ENCODE measurements at regions not wholly inside any gene's neighbourhood (a gene's known extent, or its start where the extent isn't known, plus 50 kb on each side); places are given as distances from the start of the nearest gene placed in this dataset.
"Not testable (repeated sequence)": the region's sequence is repeated elsewhere in the genome, so short reads cannot be mapped to it uniquely, and the experiment has no call there.

DNA sequence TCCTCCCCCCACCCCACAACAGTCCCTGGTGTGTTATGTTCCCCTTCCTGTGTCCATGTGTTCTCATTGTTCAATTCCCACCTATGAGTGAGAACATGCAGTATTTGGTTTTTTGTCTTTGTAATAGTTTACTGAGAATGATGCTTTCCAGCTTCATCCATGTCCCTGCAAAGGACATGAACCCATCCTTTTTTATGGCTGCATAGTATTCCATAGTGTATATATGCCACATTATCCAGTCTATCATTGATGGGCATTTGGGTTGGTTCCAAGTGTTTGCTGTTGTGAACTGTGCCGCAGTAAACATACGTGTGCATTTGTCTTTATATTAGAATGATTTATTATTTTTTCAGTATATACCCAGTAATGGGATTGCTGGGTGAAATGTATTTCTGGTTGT is 104.0 kb downstream of the CCDC74A start:
- TF ChIP-seq, protein P1, sequence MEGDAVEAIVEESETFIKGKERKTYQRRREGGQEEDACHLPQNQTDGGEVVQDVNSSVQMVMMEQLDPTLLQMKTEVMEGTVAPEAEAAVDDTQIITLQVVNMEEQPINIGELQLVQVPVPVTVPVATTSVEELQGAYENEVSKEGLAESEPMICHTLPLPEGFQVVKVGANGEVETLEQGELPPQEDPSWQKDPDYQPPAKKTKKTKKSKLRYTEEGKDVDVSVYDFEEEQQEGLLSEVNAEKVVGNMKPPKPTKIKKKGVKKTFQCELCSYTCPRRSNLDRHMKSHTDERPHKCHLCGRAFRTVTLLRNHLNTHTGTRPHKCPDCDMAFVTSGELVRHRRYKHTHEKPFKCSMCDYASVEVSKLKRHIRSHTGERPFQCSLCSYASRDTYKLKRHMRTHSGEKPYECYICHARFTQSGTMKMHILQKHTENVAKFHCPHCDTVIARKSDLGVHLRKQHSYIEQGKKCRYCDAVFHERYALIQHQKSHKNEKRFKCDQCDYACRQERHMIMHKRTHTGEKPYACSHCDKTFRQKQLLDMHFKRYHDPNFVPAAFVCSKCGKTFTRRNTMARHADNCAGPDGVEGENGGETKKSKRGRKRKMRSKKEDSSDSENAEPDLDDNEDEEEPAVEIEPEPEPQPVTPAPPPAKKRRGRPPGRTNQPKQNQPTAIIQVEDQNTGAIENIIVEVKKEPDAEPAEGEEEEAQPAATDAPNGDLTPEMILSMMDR (IDR thresholded peaks at IDR 0.05), result not testable (repeated sequence)
- not testable (repeated sequence) for TF ChIP-seq POLR2AphosphoS5, POLR2A (IDR thresholded peaks at IDR 0.05)

All from prostate gland (tissue), 2 donors.